H9 (cell line): ENCODE measurements at regions not wholly inside any gene's neighbourhood (a gene's known extent, or its start where the extent isn't known, plus 50 kb on each side); places are given as distances from the start of the nearest gene placed in this dataset.
"Not testable (repeated sequence)": the region's sequence is repeated elsewhere in the genome, so short reads cannot be mapped to it uniquely, and the experiment has no call there.

Experiments
- DNase-seq: peaks from one replicate; pipeline ENCODE4 v3.0.0-alpha.2; 2017
- H2AFZ ChIP-seq: one replicate; pipeline ENCODE4 v1.6.1; 2013; ENCODE audit warnings: mild to moderate bottlenecking, low read length, control low read depth, moderate library complexity
- H2AK5ac ChIP-seq: 2 replicates; pipeline ENCODE4 v1.6.1; 2013; ENCODE audit warnings: low read length, control low read depth, mixed read lengths; ENCODE audit not compliant: insufficient read length
- H2BK120ac ChIP-seq: one replicate; pipeline ENCODE4 v1.6.1; 2013; ENCODE audit warnings: low read depth, mild to moderate bottlenecking, low read length, control low read depth, inconsistent platforms; ENCODE audit not compliant: poor library complexity, severe bottlenecking
- H2BK12ac ChIP-seq: 2 replicates; pipeline ENCODE4 v1.6.1; 2013; ENCODE audit warnings: low read length, control low read depth, mixed read lengths, low read depth; ENCODE audit not compliant: insufficient read length
- H2BK15ac ChIP-seq: 2 replicates; pipeline ENCODE4 v1.6.1; 2013; ENCODE audit warnings: low read depth, low read length, control low read depth
- H2BK20ac ChIP-seq: one replicate; pipeline ENCODE4 v1.6.1; 2013; ENCODE audit warnings: low read depth, mild to moderate bottlenecking, low read length, control low read depth, inconsistent platforms; ENCODE audit not compliant: poor library complexity, severe bottlenecking
- H2BK5ac ChIP-seq: 2 replicates; pipeline ENCODE4 v1.6.1; 2013; ENCODE audit warnings: low read length, control low read depth, mixed read lengths; ENCODE audit not compliant: insufficient read length
- H3K14ac ChIP-seq: 2 replicates; pipeline ENCODE4 v1.6.1; 2013; ENCODE audit warnings: low read length, control low read depth; ENCODE audit not compliant: insufficient read depth
- H3K18ac ChIP-seq: 2 replicates; pipeline ENCODE4 v1.6.1; 2013; ENCODE audit warnings: low read depth, mild to moderate bottlenecking, mixed read lengths, low read length, control low read depth; ENCODE audit not compliant: insufficient read length
- H3K23ac ChIP-seq: 2 replicates; pipeline ENCODE4 v1.6.1; 2013; ENCODE audit warnings: low read length, control low read depth, mixed read lengths, low read depth; ENCODE audit not compliant: insufficient read length
- H3K23me2 ChIP-seq: 2 replicates; pipeline ENCODE4 v1.6.1; 2013; ENCODE audit warnings: low read depth, mild to moderate bottlenecking, mixed read lengths, low read length, control low read depth; ENCODE audit not compliant: insufficient read length, poor library complexity, severe bottlenecking
- H3K27ac ChIP-seq: 2 replicates; pipeline ENCODE4 v1.5.1; 2013; ENCODE audit warnings: low read length, control low read depth, mixed read lengths, low read depth; ENCODE audit not compliant: insufficient read length
- H3K27me3 ChIP-seq: 2 replicates; pipeline ENCODE4 v1.6.1; 2013; ENCODE audit warnings: low read length, control low read depth, inconsistent platforms; ENCODE audit not compliant: insufficient read depth
- H3K4ac ChIP-seq: 2 replicates; pipeline ENCODE4 v1.6.1; 2013; ENCODE audit warnings: low read depth, mild to moderate bottlenecking, control low read depth, inconsistent platforms, low read length, moderate library complexity
- H3K4me1 ChIP-seq: 2 replicates; pipeline ENCODE4 v1.6.1; 2013; ENCODE audit warnings: low read length, control low read depth, inconsistent platforms; ENCODE audit not compliant: insufficient read depth
- H3K4me2 ChIP-seq: 2 replicates; pipeline ENCODE4 v1.6.1; 2013; ENCODE audit warnings: low read length, control low read depth, mixed read lengths; ENCODE audit not compliant: insufficient read length, insufficient read depth
- H3K56ac ChIP-seq: 2 replicates; pipeline ENCODE4 v1.6.1; 2013; ENCODE audit warnings: low read depth, mild to moderate bottlenecking, mixed read lengths, low read length, control low read depth; ENCODE audit not compliant: insufficient read length
- H3K79me1 ChIP-seq: 2 replicates; pipeline ENCODE4 v1.6.1; 2013; ENCODE audit warnings: low read depth, mild to moderate bottlenecking, moderate library complexity, low read length, control low read depth, inconsistent platforms; ENCODE audit not compliant: insufficient read depth, poor library complexity, severe bottlenecking
- H3K79me2 ChIP-seq: 2 replicates; pipeline ENCODE4 v1.6.1; 2013; ENCODE audit warnings: low read length, control low read depth, inconsistent platforms; ENCODE audit not compliant: insufficient read depth
- H3K9ac ChIP-seq: 2 replicates; pipeline ENCODE4 v1.6.1; 2013; ENCODE audit warnings: low read length, control low read depth, mixed read lengths; ENCODE audit not compliant: insufficient read length; ENCODE audit errors: extremely low read depth
- H3K9me3 ChIP-seq: one replicate; pipeline ENCODE4 v1.6.1; 2013; ENCODE audit warnings: low read depth, low read length, inconsistent platforms; ENCODE audit not compliant: control insufficient read depth
- H3T11ph ChIP-seq: one replicate; pipeline ENCODE4 v1.6.1; 2013; ENCODE audit warnings: mild to moderate bottlenecking, low read length, control low read depth, inconsistent platforms
- H4K20me1 ChIP-seq: one replicate; pipeline ENCODE4 v1.6.1; 2013; ENCODE audit not compliant: control insufficient read depth, insufficient read length, insufficient read depth
- H4K5ac ChIP-seq: 2 replicates; pipeline ENCODE4 v1.6.1; 2013; ENCODE audit warnings: low read depth, mild to moderate bottlenecking, mixed read lengths, low read length, control low read depth; ENCODE audit not compliant: insufficient read length
- H4K8ac ChIP-seq: replicated peaks from 2 replicates; pipeline ENCODE4 v1.6.1; 2013; ENCODE audit warnings: low read length, control low read depth, mixed read lengths, low read depth; ENCODE audit not compliant: insufficient read length
- H4K91ac ChIP-seq: 2 replicates; pipeline ENCODE4 v1.6.1; 2013; ENCODE audit warnings: low read depth, mild to moderate bottlenecking, moderate library complexity, mixed read lengths, low read length, control low read depth; ENCODE audit not compliant: insufficient read length
- H3K27ac Mint-ChIP-seq, 3 experiments: 2 replicates in 2 of 3; 3 replicates in 1 of 3; pipeline ENCODE4 v1.8.0; 2020 to 2021; ENCODE audit warnings: mixed read lengths in 3 of 3, mild to moderate bottlenecking in 1 of 3, moderate library complexity in 1 of 3
- H3K27me3 Mint-ChIP-seq: 2 replicates; pipeline ENCODE4 v1.8.0; 2021; ENCODE audit warnings: low read depth, mild to moderate bottlenecking, moderate library complexity, mixed read lengths
- H3K36me3 Mint-ChIP-seq, 3 experiments: 2 replicates in 2 of 3; 3 replicates in 1 of 3; pipeline ENCODE4 v1.8.0; 2020 to 2021; ENCODE audit warnings: low read depth in 3 of 3, mixed read lengths in 3 of 3; ENCODE audit not compliant: insufficient read depth in 1 of 3
- H3K4me1 Mint-ChIP-seq, 2 experiments: 2 replicates each; pipeline ENCODE4 v1.8.0; 2020; ENCODE audit warnings: mixed read lengths in 2 of 2
- H3K4me3 Mint-ChIP-seq, 2 experiments: 2 replicates in 1 of 2; 3 replicates in 1 of 2; pipeline ENCODE4 v1.8.0; 2020 to 2021; ENCODE audit warnings: mild to moderate bottlenecking in 2 of 2, mixed read lengths in 2 of 2, moderate library complexity in 1 of 2
- H3K9me3 Mint-ChIP-seq, 2 experiments: 2 replicates in 1 of 2; 3 replicates in 1 of 2; pipeline ENCODE4 v1.8.0; 2020; ENCODE audit warnings: mild to moderate bottlenecking in 2 of 2, mixed read lengths in 2 of 2, moderate library complexity in 1 of 2
- WGBS: extraction: QIAGEN DNeasy Blood & Tissue Kit; methylation state at CpG from one replicate; pipeline ENCODE4 v1.1.7; 2013; ENCODE audit warnings: missing lambda C conversion rate, low lambda C conversion rate, mixed read lengths; ENCODE audit not compliant: insufficient read length; ENCODE audit errors: extremely low coverage; 5-methylcytosine and 5-hydroxymethylcytosine counted together

- not testable (repeated sequence) for H3K36me3 Mint-ChIP-seq, H3K27me3 ChIP-seq, H3K79me1 ChIP-seq, H3K4me1 ChIP-seq, H2BK12ac ChIP-seq, H2BK20ac ChIP-seq, H3K9ac ChIP-seq, H3K23me2 ChIP-seq, H3K4me1 Mint-ChIP-seq, H3K14ac ChIP-seq, H2AFZ ChIP-seq, H3K56ac ChIP-seq, H2BK120ac ChIP-seq, H4K20me1 ChIP-seq, H3K4me2 ChIP-seq, DNase-seq, H2BK15ac ChIP-seq, H3K4ac ChIP-seq, H4K5ac ChIP-seq, H3K23ac ChIP-seq, H2AK5ac ChIP-seq, H3K9me3 Mint-ChIP-seq, H3K18ac ChIP-seq, H3T11ph ChIP-seq, H3K27ac Mint-ChIP-seq, H3K4me3 Mint-ChIP-seq, H3K27ac ChIP-seq, H2BK5ac ChIP-seq, H4K91ac ChIP-seq, H3K27me3 Mint-ChIP-seq, H4K8ac ChIP-seq, H3K79me2 ChIP-seq
- no CpG with 5 or more reads among the region's 6 CpGs for WGBS
- peaks cover 96% of the 10 kb centered on the region for H3K9me3 ChIP-seq
Measured at GRCh38 chr21:10427277-10427676, 94.1 kb upstream of the TPTE start.

GRCh38 chr21:10428981-10429534 is 92.3 kb upstream of the TPTE start:
- not testable (repeated sequence) for H3K14ac ChIP-seq, DNase-seq, H3T11ph ChIP-seq, H3K27me3 Mint-ChIP-seq, H2AK5ac ChIP-seq, H4K5ac ChIP-seq, H3K9ac ChIP-seq, H3K56ac ChIP-seq, H3K23ac ChIP-seq, H4K8ac ChIP-seq, H3K4ac ChIP-seq, H3K79me2 ChIP-seq, H3K79me1 ChIP-seq, H2BK20ac ChIP-seq, H2BK5ac ChIP-seq, H3K18ac ChIP-seq, H4K91ac ChIP-seq, H3K36me3 Mint-ChIP-seq, H2BK12ac ChIP-seq, H3K9me3 Mint-ChIP-seq, H3K4me1 ChIP-seq, H3K23me2 ChIP-seq, H3K27me3 ChIP-seq, H3K4me2 ChIP-seq, H2AFZ ChIP-seq, H3K4me3 Mint-ChIP-seq, H3K4me1 Mint-ChIP-seq, H2BK15ac ChIP-seq, H4K20me1 ChIP-seq, H3K27ac Mint-ChIP-seq, H2BK120ac ChIP-seq, H3K27ac ChIP-seq
- peaks cover 90% of the 10 kb centered on the region for H3K9me3 ChIP-seq
- WGBS, result no CpG with 5 or more reads among the region's 1 CpG
